SK-N-SH treated with all-trans-retinoic acid at 6 μM for 48 hours (cell line): ENCODE measurements at regions not wholly inside any gene's neighbourhood (a gene's known extent, or its start where the extent isn't known, plus 50 kb on each side); places are given as distances from the start of the nearest gene placed in this dataset.

Source experiments
- ESRRG ChIP-seq: fragments of 250-450 bp; sonication (Bioruptor Pico); IDR thresholded peaks from 2 replicates; pipeline ENCODE4 v1.6.1; 2021; ENCODE audit warnings: mild to moderate bottlenecking
- GLIS3 ChIP-seq: fragments of 250-450 bp; sonication (Bioruptor Pico); IDR thresholded peaks from 2 replicates; pipeline ENCODE4 v1.5.0; 2020; ENCODE audit warnings: mild to moderate bottlenecking, moderate library complexity
- OSR1 ChIP-seq: fragments of 250-450 bp; sonication (Bioruptor Pico); IDR thresholded peaks from 2 replicates; pipeline ENCODE4 v1.8.0; 2022; ENCODE audit warnings: moderate library complexity, mild to moderate bottlenecking, inconsistent platforms
- SNAI2 ChIP-seq: fragments of 250-450 bp; sonication (Bioruptor Pico); IDR thresholded peaks from 2 replicates; pipeline ENCODE4 v1.5.0; 2020; ENCODE audit warnings: mild to moderate bottlenecking, moderate library complexity
- ZFP30 ChIP-seq: fragments of 450-650 bp; formaldehyde crosslinking; IDR thresholded peaks from 2 replicates; pipeline ENCODE4 v1.5.0; 2022; ENCODE audit warnings: mild to moderate bottlenecking, moderate library complexity
- TF ChIP-seq, protein P1 (sequence below): fragments of 250-450 bp; sonication (Bioruptor Pico); IDR thresholded peaks from 2 replicates; pipeline ENCODE4 v1.5.1; 2020; ENCODE audit warnings: low read depth, mild to moderate bottlenecking, moderate library complexity
- TF ChIP-seq, protein P2 (sequence below): fragments of 250-450 bp; sonication (Bioruptor Pico); IDR thresholded peaks from 2 replicates; pipeline ENCODE4 v1.8.0; 2020; ENCODE audit warnings: mild to moderate bottlenecking, moderate library complexity, borderline replicate concordance

DNA sequence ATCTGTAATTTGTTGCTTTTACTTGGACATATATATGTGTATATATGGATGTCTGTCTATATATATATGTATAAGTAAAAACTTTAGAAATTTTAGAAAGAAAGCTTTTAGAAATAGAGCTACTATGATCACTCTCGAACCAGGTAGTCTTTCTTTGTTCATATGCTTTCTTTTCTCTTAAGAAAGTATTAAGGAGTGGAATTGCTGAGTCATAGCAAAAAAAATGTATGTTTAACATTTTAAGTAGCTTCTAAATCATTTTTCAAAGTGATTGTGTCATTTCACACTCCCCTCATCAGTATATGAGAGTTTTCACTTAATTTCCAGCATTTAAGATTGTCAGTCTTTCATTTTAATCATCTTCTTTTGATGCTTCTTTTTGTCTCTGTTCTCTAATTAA lies 447.9 kb upstream of the TECRL start:
- TF ChIP-seq ESRRG (CRISPR knock-in tag): no peak
- no peak for TF ChIP-seq ZFP30 (CRISPR knock-in tag)
- TF ChIP-seq, protein P1, sequence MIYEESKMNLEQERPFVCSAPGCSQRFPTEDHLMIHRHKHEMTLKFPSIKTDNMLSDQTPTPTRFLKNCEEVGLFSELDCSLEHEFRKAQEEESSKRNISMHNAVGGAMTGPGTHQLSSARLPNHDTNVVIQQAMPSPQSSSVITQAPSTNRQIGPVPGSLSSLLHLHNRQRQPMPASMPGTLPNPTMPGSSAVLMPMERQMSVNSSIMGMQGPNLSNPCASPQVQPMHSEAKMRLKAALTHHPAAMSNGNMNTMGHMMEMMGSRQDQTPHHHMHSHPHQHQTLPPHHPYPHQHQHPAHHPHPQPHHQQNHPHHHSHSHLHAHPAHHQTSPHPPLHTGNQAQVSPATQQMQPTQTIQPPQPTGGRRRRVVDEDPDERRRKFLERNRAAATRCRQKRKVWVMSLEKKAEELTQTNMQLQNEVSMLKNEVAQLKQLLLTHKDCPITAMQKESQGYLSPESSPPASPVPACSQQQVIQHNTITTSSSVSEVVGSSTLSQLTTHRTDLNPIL: no peak
- no peak for TF ChIP-seq OSR1 (CRISPR knock-in tag)
- TF ChIP-seq GLIS3: no peak
- TF ChIP-seq, protein P2, sequence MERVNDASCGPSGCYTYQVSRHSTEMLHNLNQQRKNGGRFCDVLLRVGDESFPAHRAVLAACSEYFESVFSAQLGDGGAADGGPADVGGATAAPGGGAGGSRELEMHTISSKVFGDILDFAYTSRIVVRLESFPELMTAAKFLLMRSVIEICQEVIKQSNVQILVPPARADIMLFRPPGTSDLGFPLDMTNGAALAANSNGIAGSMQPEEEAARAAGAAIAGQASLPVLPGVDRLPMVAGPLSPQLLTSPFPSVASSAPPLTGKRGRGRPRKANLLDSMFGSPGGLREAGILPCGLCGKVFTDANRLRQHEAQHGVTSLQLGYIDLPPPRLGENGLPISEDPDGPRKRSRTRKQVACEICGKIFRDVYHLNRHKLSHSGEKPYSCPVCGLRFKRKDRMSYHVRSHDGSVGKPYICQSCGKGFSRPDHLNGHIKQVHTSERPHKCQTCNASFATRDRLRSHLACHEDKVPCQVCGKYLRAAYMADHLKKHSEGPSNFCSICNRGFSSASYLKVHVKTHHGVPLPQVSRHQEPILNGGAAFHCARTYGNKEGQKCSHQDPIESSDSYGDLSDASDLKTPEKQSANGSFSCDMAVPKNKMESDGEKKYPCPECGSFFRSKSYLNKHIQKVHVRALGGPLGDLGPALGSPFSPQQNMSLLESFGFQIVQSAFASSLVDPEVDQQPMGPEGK (CRISPR knock-in tag): no peak
- TF ChIP-seq SNAI2: no peak
